Activated CD4-positive, alpha-beta T cell treated with anti-CD3 and anti-CD28 coated beads, Interleukin-2, amount 50 U/mL, for 24 hours (primary cell): ENCODE measurements at regions not wholly inside any gene's neighbourhood (a gene's known extent, or its start where the extent isn't known, plus 50 kb on each side); places are given as distances from the start of the nearest gene placed in this dataset.

ENCODE experiments used
- DNase-seq, 2 donors: peaks; one replicate each; pipeline ENCODE4 v3.0.0-alpha.2; 2020; ENCODE audit warnings: low read depth in 1 of 2, low spot score in 1 of 2

DNA sequence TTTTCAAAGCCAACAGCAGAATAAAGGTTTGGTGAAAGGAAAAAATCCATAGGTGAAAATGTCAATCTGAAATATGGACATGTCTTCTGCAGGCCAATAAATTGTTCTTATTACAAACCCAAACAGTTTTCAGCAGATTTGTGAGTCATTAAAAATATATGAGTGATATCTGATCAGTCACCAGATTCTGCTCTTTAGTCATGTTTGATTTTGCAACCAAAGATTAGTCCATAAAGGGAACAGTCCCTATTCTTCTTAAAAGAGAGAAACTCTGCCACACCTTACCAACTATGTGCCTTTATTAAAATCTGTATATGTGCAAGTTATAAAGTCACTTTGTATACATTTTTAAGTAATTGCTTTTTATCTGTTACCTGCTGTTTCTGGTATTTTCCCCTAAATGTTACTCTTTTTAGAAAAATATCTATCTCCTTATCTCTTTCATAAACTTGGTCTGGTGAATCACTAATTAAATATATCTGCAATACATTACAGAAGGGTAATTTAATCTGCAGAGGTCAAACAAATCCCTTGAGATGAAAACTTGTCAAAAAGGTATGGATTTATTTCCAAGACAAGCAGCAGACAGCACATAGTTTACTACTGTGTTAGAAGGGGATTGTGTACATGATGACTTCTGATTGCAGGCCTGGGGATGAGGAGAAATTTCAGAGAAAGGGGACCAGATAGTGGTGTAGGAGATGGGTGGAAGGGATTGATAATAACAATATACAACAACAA lies 322.9 kb upstream of the NWD2 start:
- DNase-seq, result no peak

GRCh38 chr4:36930562-36931111 lies 313.9 kb upstream of the NWD2 start:
- DNase-seq, result no peak

DNA sequence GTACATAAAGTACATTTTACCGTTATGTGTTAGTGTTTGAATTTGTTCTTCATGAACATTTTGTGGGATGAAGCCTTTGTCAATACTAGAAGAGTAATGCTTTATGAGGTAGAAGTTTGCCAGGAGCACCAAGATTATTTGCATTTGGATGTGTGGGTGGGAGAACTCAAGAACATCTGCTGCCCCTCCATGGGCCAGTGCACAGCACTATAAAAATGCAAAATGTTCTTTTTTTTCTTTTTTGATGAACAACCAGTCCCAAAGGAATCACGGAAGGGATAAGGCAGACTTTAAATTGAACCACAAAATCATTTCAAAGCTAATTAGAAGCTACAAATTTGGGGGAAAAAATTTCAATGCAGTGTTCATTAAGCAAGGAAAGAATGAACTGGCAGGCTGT lies 300.3 kb upstream of the NWD2 start:
- DNase-seq, result no peak

- no peak for DNase-seq
Measured at GRCh38 chr4:36961420-36961819, 283.1 kb upstream of the NWD2 start.

- no peak for DNase-seq
Measured at GRCh38 chr4:36966756-36967460, 277.6 kb upstream of the NWD2 start.

DNA sequence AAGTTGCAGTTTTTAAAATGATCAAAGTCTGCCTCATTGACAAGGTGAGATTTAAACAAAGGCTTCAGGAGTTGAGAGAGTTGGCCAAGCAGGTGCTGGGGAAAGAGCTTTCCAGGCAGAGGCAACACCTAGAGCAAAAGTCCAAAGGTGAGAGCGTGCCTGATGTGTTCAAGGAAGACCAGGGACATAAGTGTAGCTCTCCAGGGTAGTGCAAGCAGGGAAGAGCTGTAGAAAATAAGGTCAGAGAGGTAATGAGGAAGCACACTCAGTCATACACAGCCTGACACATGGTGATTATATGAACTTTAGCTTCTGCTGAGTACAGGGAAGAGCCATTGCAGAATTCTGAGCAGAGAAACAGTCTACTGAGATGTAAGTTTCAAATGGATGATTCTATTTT lies 265.0 kb upstream of the NWD2 start:
- no peak for DNase-seq

GRCh38 chr4:36990128-36990872 lies 254.2 kb upstream of the NWD2 start:
- no peak for DNase-seq

- no peak for DNase-seq
Measured at GRCh38 chr4:36997727-36998126, 246.8 kb upstream of the NWD2 start.

DNA sequence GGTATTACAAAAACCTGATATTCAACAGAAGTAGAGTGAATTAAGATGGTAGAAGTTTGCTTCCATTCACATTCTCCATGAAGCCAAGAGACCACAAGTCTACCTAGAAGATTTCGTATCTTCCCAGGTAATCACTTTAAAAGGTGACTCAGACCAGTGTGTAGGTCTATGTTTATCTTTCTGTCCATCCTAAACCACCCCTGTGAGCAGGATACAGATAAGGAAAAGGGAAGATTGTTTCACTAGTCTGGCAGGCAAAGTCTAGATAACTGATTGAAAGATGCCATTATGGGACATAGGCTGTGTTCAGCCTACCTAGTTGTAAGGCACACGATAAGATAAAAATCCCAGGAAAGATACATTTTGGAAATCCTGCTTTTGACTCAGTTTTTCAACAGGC lies 244.3 kb upstream of the NWD2 start:
- no peak for DNase-seq

- no peak for DNase-seq
Measured at GRCh38 chr4:37001688-37002436, 242.7 kb upstream of the NWD2 start.

DNA sequence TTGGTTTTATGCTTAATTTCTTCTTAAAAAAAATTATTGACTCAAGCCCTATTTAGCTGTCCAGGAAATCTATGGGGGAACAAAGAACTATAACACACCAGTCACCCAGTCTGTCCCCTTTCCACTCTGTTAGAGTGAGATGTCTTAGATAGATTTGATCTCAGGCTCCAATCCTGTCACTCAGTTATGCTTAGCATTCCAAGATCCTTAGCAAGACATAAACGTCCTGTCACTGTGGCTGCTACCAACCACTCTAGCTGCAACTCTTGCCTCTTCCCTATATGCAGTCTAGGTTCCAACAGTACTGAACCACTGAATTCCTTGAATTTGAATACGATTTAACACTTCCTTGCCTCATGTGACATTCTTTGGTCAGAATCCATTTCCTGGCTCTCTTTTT lies 241.9 kb upstream of the NWD2 start:
- no peak for DNase-seq

- no peak for DNase-seq
Measured at GRCh38 chr4:37008199-37008598, 236.3 kb upstream of the NWD2 start.

GRCh38 chr4:37014584-37014983 lies 230.0 kb upstream of the NWD2 start:
- DNase-seq, result no peak

DNA sequence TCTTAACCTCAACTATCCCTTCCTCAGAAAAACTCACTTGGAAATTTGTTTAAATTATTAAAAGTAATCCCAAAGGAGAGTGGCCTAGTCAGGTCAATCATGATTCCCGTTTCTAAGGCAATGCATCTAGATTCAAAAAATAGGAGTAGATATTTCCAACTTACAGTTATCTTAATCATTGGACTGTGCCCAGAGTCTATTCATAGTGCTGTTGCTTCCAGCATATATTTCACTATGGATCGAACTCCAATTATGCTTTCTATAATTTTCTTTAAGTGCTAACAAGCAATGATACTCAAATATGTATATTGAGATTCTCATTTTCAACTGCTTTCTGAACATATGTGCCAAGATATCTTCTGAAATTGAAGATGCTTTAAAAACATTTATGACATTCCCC lies 229.2 kb upstream of the NWD2 start:
- no peak for DNase-seq

GRCh38 chr4:37023504-37023903 lies 221.0 kb upstream of the NWD2 start:
- no peak for DNase-seq

- no peak for DNase-seq
Measured at GRCh38 chr4:37023996-37024395, 220.5 kb upstream of the NWD2 start.

DNA sequence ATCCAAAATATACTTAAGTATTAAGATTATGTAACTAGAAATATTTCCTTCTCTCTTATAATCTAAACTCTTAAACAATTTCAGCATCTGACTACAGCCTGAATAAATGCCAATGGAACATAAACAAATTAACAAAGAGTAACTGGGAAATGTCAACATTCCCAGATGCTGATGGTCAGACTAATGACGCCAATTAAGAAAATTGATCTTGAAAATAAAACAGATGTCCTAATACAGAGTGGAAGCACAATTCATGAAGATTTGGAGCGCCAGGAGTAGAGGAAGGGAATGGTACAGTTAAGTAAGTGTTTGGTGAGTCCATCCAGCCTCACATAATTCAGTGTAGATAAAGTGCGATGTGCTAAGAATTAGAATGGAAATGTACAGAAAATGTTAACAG lies 203.7 kb upstream of the NWD2 start:
- DNase-seq, result no peak

DNA sequence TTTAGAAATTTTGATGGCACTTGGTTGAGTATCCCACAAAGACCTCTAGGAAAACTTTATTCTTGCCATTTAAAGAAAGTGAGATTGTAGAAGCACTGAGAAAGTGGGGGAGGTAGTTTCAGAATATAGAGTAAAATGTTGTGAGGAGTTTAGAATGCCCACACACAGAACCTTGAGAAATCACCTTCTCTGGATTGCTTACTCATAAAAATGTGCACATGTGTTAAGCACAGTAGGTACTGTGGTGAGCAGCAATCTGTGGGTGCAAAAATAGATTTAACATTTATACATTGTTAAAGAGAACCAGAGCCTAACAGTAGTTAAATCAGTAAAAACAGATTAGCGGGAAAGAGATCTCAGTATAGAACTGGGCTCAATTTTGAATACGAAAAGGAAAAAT lies 201.2 kb upstream of the NWD2 start:
- no peak for DNase-seq

GRCh38 chr4:37051111-37051510 lies 193.4 kb upstream of the NWD2 start:
- no peak for DNase-seq

GRCh38 chr4:37051866-37052265 lies 192.7 kb upstream of the NWD2 start:
- no peak for DNase-seq

GRCh38 chr4:37054531-37055077 lies 189.9 kb upstream of the NWD2 start:
- DNase-seq, result no peak
